NCI-H526 treated with DMSO at 0.1 percent for 48 hours (cell line): ENCODE measurements at regions not wholly inside any gene's neighbourhood (a gene's known extent, or its start where the extent isn't known, plus 50 kb on each side); places are given as distances from the start of the nearest gene placed in this dataset.

Experiments used
- DNase-seq: peaks from one replicate; lab custom pipeline; 2025; lab: John Stamatoyannopoulos, UW

GRCh38 chr13:109883181-109884180 is 97.1 kb upstream of the IRS2 start:
- peak; percentile 41 for DNase-seq

- DNase-seq: no peak
Measured at GRCh38 chr13:109881961-109882558, 95.7 kb upstream of the IRS2 start.

- no peak for DNase-seq
Measured at GRCh38 chr13:109881347-109881725, 95.0 kb upstream of the IRS2 start.

GRCh38 chr13:109880371-109881346 is 94.3 kb upstream of the IRS2 start:
- DNase-seq: no peak

- no peak for DNase-seq
Measured at GRCh38 chr13:109879338-109879737, 93.0 kb upstream of the IRS2 start.

- DNase-seq: no peak
Measured at GRCh38 chr13:109877809-109878208, 91.4 kb upstream of the IRS2 start.

GRCh38 chr13:109875746-109876145 is 89.4 kb upstream of the IRS2 start:
- peak; percentile 92 for DNase-seq

- DNase-seq: no peak
Measured at GRCh38 chr13:109874484-109875454, 88.4 kb upstream of the IRS2 start.

GRCh38 chr13:109873351-109874123 is 87.2 kb upstream of the IRS2 start:
- no peak for DNase-seq

GRCh38 chr13:109872864-109873263 is 86.5 kb upstream of the IRS2 start:
- DNase-seq: no peak

- DNase-seq: no peak
Measured at GRCh38 chr13:109870696-109871370, 84.5 kb upstream of the IRS2 start.

- DNase-seq: no peak
Measured at GRCh38 chr13:109870274-109870673, 83.9 kb upstream of the IRS2 start.

GRCh38 chr13:109869312-109870237 is 83.2 kb upstream of the IRS2 start:
- DNase-seq: peak; percentile 79

GRCh38 chr13:109868578-109869311 is 82.4 kb upstream of the IRS2 start:
- no peak for DNase-seq

GRCh38 chr13:109867766-109868165 is 81.4 kb upstream of the IRS2 start:
- DNase-seq: no peak

GRCh38 chr13:109862627-109863026 is 76.2 kb upstream of the IRS2 start:
- DNase-seq: no peak

GRCh38 chr13:109859898-109860297 is 73.5 kb upstream of the IRS2 start:
- no peak for DNase-seq
